ENCODE measurements at regions not wholly inside any gene's neighbourhood (a gene's known extent, or its start where the extent isn't known, plus 50 kb on each side); places are given as distances from the start of the nearest gene placed in this dataset.

- TF ChIP-seq POLR2A (IDR thresholded peaks at IDR 0.05) = no peak
- TF ChIP-seq CTCF (IDR thresholded peaks at IDR 0.05) = no peak
Measured at GRCh38 chr2:234309431-234309830, 187.4 kb downstream of the ARL4C start.

Measured in prostate gland (tissue), 2 donors.